H1 (cell line): ENCODE measurements at regions not wholly inside any gene's neighbourhood (a gene's known extent, or its start where the extent isn't known, plus 50 kb on each side); places are given as distances from the start of the nearest gene placed in this dataset.

ENCODE experiments used
- CEBPB ChIP-seq: IDR thresholded peaks from 2 replicates; pipeline ENCODE4 v1.6.1; 2012; ENCODE audit warnings: low read depth, low read length
- JUND ChIP-seq: IDR thresholded peaks from 2 replicates; pipeline ENCODE4 v1.6.1; 2011; ENCODE audit warnings: mild to moderate bottlenecking, improper control_type of control experiment, low read length

GRCh38 chr3:16658925-16659793 lies 53.9 kb upstream of the DAZL start (continued):
- TF ChIP-seq JUND (no peak), CEBPB (peak; percentile 81; the same call in 1 of the 2 replicates)
- TF ChIP-seq, all 59 proteins: peak for 7
